ENCODE measurements at regions not wholly inside any gene's neighbourhood (a gene's known extent, or its start where the extent isn't known, plus 50 kb on each side); places are given as distances from the start of the nearest gene placed in this dataset.

GRCh38 chr2:129870685-129871241, 108.7 kb upstream of the RAB6C start:
- no peak for DNase-seq (ENCODE audit: low read depth, low spot score)

DNA sequence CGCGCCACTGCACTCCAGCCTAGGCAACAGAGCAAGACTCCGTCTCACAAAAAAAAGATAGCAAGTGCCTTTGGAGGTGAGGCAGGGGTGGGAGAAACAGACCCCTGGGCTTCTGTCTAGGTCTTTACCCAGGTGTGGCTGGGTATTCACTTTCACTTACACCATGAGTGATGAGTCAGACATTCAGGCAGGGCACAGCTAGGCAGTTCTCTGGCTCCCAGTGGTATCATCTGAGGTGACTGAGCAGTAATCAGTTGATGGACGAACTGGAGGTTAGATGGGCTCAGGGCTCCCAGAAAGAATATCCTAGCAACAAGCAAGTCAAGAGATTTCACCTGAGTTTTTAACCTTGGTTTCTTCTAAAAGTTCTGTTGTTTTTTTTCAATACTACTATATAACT, 107.0 kb upstream of the RAB6C start:
- no peak for DNase-seq (ENCODE audit: low read depth, low spot score)

GRCh38 chr2:129876541-129876940, 102.9 kb upstream of the RAB6C start:
- no peak for DNase-seq (ENCODE audit: low read depth, low spot score)

DNA sequence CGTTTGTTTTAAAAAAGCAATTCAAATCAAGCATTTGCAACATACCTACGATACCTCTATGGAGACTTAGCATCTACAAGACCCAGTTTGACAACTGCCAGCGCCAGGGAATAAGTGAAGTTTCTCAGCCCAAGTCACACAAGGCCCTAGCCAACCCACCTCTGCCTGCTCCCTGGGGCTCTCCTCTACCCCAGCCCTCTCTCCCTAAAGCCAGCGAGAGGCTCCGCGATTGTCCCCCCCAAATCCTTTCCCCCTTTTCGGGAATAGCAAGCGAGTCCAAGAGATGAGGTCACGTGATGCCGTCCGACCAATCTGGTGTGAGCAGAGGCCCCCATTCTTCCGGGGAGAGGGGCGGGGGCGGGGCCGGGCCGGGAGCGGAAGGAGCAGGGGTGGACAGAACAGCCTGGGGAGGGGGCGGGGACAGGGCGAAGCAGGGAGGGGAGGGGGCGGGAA, 102.2 kb upstream of the RAB6C start:
- no peak for DNase-seq (ENCODE audit: low read depth, low spot score)

GRCh38 chr2:129877795-129878775, 101.4 kb upstream of the RAB6C start:
- no peak for DNase-seq (ENCODE audit: low read depth, low spot score)

GRCh38 chr2:129879614-129880180, 99.8 kb upstream of the RAB6C start:
- no peak for DNase-seq (ENCODE audit: low read depth, low spot score)

- DNase-seq (ENCODE audit: low read depth, low spot score), result no peak
Observed at GRCh38 chr2:129880309-129880708, 99.2 kb upstream of the RAB6C start.

GRCh38 chr2:129880971-129881370, 98.5 kb upstream of the RAB6C start:
- no peak for DNase-seq (ENCODE audit: low read depth, low spot score)

DNA sequence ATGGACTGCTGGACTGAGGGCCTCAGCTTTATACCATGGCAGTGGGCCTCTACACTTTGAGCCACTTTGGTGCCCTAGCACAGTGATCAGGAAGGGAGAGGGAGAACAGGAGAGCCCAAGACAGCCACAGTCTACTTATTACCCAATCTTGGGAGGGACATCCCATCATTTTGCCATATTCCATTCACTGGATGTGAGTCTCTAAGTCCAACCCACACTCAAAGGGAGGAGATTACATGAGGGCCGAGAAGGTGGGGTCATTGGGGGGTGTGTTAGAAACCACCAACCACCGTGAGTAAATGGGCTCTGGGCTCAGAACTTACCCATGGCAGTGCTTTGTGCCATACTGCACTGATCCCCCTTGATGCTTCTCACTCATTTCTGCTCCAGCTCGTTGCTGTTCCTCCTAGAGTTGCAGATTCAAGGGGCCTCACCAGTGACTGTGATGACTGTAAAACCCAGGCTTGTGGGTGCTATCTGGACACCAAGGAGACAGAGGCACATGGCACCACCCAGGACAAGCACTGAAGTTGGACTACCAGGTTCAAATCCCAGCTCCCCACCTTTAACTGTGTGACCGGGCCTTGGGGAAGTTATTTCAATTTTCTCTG, 97.6 kb upstream of the RAB6C start:
- no peak for DNase-seq (ENCODE audit: low read depth, low spot score)

DNA sequence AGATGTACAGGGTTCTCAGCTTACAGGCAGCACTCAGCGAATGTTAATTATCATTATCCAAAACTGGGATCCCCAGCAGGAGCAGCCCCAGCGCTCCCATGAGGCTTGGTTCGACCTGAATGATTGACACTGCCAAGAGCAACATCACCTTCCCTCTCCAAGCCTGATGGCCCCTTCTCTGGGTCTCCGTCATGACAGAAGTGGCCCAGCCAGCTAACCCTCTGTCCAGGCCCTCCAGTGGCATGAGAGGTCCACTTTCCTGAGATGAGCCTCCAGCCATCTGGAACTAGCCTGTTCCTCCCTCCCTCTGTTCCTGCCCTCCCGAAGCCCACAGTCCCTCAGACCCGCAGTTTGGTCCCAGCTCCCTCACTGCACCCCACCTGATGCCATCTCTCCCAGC, 97.0 kb upstream of the RAB6C start:
- no peak for DNase-seq (ENCODE audit: low read depth, low spot score)

GRCh38 chr2:129883121-129883520, 96.3 kb upstream of the RAB6C start:
- no peak for DNase-seq (ENCODE audit: low read depth, low spot score)

- no peak for DNase-seq (ENCODE audit: low read depth, low spot score)
Observed at GRCh38 chr2:129884221-129884786, 95.2 kb upstream of the RAB6C start.

- DNase-seq (ENCODE audit: low read depth, low spot score), result no peak
Observed at GRCh38 chr2:129885735-129886134, 93.7 kb upstream of the RAB6C start.

- no peak for DNase-seq (ENCODE audit: low read depth, low spot score)
Observed at GRCh38 chr2:129887688-129888266, 91.7 kb upstream of the RAB6C start.

- no peak for DNase-seq (ENCODE audit: low read depth, low spot score)
Observed at GRCh38 chr2:129888461-129888860, 91.0 kb upstream of the RAB6C start.

GRCh38 chr2:129888896-129889295, 90.6 kb upstream of the RAB6C start:
- DNase-seq (ENCODE audit: low read depth, low spot score), result no peak

GRCh38 chr2:129891341-129892320, 87.8 kb upstream of the RAB6C start:
- DNase-seq (ENCODE audit: low read depth, low spot score), result no peak

GRCh38 chr2:129892360-129892759, 87.1 kb upstream of the RAB6C start:
- DNase-seq (ENCODE audit: low read depth, low spot score), result no peak

GRCh38 chr2:129892773-129893172, 86.7 kb upstream of the RAB6C start:
- no peak for DNase-seq (ENCODE audit: low read depth, low spot score)

DNA sequence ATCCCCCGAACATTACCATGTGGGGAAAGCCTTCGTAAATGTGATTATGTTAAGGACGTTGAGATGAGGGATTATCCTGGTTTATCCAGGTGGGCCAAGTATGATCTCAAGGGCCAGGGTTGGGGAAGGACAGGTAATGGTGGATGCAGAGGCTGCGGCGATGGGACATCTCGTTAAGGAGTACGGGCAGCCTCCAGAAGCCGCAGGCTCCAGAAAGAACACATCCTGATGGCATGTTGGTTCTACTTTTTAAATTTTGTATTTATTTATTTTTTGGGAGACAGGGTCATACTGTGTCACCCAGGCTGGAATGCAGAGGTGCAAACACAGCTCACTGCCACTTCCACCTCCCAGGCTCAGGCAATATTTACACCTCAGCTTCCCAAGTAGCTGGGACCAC, 86.2 kb upstream of the RAB6C start:
- no peak for DNase-seq (ENCODE audit: low read depth, low spot score)
